ENCODE measurements at regions not wholly inside any gene's neighbourhood (a gene's known extent, or its start where the extent isn't known, plus 50 kb on each side); places are given as distances from the start of the nearest gene placed in this dataset.
"Not testable (repeated sequence)": the region's sequence is repeated elsewhere in the genome, so short reads cannot be mapped to it uniquely, and the experiment has no call there.

GRCh38 chr12:92059960-92060359 lies 85.7 kb downstream of the BTG1 start:
- no peak for DNase-seq

- no peak for DNase-seq
Observed at GRCh38 chr12:92058664-92059063, 87.0 kb downstream of the BTG1 start.

DNA sequence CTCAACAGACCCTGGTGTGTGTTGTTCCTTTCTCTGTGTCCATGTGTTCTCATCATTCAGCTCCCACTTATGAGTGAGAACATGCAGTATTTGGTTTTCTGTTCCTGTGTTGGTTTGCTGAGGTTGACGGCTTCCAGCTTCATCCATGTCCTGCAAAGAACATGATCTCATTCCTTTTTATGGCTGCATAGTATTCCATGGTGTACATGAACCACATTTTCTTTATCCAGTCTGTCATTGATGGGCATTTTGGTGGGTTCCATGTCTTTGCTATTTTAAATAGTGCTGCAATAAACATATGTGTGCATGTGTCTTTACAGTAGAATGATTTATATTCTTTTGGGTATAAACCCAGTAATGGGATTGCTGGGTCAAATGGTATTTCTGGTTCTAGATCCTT lies 88.9 kb downstream of the BTG1 start:
- DNase-seq: not testable (repeated sequence)

- no peak for DNase-seq
Observed at GRCh38 chr12:92056290-92056689, 89.4 kb downstream of the BTG1 start.

GRCh38 chr12:92055877-92056276 lies 89.8 kb downstream of the BTG1 start:
- no peak for DNase-seq

DNA sequence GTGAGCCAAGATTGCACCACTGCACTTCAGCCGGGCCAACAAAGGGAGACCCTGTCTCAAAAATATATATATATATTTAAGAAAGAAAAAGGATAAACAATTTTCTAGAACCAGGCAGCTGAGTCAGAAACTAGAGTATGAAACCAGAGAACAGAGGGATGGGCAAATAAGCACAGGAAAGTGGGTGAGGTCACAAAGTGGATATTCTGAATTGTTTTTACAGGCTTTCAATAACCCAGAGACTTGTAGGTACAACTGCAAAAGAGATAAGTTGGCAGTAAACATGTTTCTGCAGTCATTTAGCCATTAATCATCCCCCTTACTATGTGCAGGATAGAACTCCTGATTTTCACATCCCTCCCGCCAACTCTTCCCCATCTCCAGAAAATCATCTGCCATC lies 94.2 kb downstream of the BTG1 start:
- no peak for DNase-seq

- DNase-seq: no peak
Observed at GRCh38 chr12:92049403-92049802, 96.2 kb downstream of the BTG1 start.

DNA sequence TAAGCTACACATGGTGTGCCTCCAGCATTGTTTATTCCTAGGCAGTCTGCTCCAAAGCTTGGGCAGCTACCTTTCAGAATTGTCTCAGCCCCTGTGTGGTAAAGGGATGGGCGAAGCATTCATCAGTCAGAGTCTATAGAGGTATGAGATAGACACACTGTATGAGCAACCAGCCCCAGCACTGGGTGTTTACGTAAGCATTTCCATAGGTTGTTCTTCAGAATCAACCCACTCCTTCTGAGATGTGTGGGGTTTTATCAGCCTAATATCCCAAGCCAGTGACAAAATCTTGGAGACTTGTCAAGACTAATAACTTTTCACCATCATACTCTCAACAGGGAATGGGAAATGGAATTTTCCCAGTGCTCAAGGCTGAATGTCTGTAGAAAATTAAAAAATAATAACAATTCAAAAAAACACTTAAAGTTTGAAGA lies 98.2 kb downstream of the BTG1 start:
- DNase-seq: no peak

DNA sequence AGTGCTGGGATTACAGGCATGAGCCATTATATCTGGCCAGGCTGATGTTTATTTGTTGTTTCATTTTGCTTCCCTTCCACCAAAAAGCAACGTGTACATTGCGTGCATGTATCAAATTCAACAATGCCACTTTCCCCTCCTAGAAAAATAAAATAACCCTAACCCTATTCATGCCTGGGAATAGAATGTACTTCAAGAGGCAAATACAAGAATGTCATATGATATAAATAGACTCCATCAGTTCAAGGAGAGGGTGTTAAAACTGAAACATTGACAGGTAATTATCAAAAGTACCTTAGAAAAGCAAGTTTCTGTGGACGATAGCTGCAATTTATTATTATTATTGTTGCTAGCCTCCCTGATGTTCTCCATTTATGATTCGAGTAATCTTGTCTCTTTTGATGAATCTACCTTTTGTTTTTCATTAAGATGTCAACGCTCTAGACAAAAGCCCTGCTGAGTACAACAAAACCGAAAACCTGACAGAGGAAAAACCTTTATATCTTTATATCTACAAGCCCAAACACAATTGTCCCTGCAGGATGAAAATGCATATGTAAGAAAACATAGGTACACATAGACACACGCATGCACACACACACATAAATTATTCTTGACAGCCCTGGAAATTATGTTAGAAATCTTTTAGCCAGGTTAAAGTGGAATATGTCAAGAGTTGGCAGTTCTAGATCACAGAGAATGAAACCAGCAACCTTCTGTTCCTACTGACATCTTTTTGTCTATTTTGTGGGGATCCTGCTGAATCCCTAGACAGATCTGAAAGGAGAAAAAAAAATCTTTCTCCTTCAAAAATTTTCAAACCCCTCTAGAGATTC lies 98.9 kb downstream of the BTG1 start:
- DNase-seq: no peak

DNA sequence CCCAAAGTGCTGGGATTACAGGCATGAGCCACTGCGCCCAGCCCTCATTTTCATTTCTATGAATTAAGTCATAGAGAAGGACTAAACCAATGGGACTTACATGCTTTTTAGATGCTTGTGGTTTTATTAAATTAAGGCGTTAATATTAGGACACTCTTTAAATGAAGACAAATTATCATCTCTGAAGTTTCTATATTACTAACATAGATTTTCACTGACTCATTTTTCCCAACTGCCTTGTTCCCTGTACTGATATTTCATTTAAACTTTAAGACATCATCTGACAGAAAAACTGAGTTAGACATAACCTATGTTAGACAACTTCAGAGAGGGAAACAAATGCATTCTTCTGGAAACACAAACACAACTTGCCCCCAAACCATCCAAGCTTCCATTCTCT lies 99.8 kb downstream of the BTG1 start:
- DNase-seq: no peak

- DNase-seq: no peak
Observed at GRCh38 chr12:92044435-92044834, 101.2 kb downstream of the BTG1 start.

- no peak for DNase-seq
Observed at GRCh38 chr12:92042791-92043531, 102.7 kb downstream of the BTG1 start.

GRCh38 chr12:92041742-92042141 lies 103.9 kb downstream of the BTG1 start:
- DNase-seq: no peak

DNA sequence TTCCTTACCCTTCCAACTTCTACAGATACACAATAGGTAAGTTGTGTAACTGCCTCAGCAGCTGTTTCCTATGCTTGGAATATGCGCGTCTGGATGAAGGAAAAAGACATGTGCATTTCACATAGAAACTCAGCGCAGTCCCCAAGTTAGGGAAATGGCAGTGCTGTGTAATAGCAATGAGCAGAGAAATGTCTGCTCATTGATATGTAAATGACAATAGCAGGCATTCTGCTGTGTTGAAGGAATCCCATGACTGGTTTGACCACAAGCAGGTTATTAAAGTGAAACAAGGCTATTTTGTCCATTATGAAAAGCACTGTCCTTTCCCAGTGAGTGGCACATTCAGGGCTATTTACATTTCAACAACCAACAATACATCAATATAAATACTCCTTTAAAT lies 106.6 kb downstream of the BTG1 start:
- DNase-seq: no peak

DNA sequence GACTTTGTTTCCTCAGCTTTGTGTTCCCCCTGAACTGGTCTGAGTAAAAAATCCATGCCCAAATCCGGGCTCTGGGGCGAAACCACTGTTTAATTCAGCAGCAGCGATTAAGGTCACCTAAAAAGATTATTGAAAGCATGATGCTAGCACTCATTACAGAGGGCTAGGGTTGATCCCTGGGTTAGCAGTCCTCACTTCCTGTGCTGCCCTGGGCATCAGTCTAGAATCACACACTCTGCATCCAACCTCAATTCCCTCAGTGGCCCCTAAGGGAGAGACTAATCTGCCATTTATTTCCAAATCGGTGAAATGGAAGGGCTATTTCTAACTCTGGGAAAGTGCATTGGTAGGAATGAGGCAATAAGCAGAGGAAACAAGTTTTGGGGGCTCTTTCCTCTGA lies 107.2 kb downstream of the BTG1 start:
- no peak for DNase-seq

- DNase-seq: no peak
Observed at GRCh38 chr12:92036771-92037453, 108.7 kb downstream of the BTG1 start.

GRCh38 chr12:92036061-92036620 lies 109.5 kb downstream of the BTG1 start:
- no peak for DNase-seq

DNA sequence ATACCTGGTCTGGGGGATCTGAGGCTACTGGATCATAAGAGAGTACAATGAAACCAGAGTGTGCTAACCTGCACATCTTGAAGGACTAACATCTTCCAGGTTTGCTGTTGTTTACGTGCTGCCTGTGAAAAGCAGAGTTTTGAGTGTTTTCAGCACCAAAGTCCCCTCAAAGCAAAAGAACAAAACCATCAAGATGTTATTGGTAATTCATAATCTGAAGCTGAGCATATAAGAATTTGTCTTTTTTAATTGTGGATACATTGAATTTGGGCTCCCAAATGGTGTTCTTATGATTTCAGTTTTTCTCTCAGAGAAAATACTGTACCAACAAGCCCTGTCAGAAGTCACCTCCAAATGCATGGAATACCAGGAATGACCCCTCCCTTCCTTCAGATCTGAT lies 110.2 kb downstream of the BTG1 start:
- DNase-seq: no peak

DNA sequence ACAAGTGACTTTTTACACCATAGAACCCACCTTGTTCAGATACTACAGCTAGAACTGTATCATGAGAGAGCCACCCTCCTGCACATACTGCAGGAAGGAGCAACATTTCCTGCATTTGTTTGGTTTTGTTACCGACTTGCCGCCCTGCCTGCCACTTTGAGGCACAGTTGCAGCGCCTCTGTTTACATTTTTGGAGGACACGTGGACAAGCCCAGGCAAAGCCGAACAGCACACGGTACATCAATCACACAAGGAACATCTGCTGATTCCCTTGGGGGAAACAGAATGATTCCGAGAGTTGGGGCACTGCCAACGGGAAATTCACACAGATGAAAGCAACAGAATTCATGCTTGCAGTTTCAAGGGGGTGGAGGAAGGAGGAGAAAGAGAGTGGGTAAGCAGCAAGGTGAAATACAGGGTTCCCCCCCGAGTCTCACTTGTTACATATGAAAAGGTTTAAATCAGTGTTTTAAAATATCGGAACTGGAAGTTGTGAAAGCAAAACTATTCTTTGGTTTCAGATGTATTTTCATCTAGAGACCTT lies 110.7 kb downstream of the BTG1 start:
- DNase-seq: peak; percentile 87

DNA sequence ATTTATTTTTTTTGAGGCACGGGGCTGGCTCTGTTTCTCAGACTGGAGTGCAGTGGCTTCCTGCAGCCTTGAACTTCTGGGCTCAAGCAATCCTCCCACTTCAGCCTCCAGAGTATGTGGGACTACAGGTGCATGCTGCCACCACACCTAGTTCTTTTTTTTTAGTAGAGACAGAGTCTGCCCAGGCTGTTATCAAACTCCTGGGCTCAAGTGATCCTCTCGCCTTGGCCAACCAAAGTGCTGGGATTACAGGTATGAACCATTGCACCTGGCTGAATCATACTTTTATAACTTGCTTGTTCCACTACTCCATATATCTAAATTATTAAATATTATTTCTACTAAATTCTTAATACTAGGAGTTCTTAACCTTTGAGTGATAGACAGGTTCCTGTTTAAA lies 111.6 kb downstream of the BTG1 start:
- DNase-seq: peak; percentile 30

DNA sequence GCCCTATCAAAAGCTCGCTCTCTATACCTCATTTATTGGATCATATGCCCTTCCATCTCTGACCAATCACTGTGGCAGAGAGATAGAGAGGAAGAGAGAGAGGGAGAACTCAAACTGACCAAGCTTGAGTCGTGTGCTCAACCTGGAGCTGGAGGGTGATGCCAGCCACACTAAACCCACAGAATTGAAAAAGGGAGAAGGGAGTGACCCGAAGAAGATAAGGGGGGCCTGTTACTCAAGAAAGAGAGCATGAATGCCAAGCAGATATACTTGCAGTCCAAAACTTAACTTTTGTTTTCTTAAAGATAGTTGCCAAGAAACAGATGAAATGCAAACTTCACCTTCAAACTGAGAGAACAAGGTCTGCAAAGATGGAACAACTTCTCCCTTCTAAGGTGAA lies 112.7 kb downstream of the BTG1 start:
- DNase-seq: no peak

DNA sequence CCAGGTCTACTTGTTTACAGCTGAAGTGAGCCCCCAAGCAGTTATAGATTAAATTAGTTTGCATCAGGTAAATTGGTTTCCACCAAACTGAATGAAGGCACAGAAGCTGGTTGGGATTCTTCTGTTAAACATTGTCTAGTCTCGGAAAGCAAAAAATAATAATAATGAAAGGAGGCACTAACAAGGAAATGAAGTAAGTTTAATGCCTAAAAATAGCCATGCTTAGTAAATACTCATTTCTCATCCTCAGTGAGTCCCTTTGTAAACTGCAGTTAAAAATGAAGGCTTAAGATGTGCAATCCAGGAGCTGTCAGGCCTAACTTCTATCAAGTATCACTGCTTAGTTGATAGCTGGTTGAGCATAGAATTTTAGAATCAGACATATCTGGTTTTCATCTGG lies 113.5 kb downstream of the BTG1 start:
- no peak for DNase-seq

- no peak for DNase-seq
Observed at GRCh38 chr12:92030618-92031017, 115.0 kb downstream of the BTG1 start.

Measured in NCI-H510A treated with DMSO at 0.1 percent for 48 hours (cell line).